HG03354 (cell line): ENCODE measurements at regions not wholly inside any gene's neighbourhood (a gene's known extent, or its start where the extent isn't known, plus 50 kb on each side); places are given as distances from the start of the nearest gene placed in this dataset.

Source experiments
- ATAC-seq: cut with Tn5 transposase; IDR thresholded peaks from one replicate; pipeline ENCODE4 v1.9.1; 2021; ENCODE audit warnings: mild to moderate bottlenecking; ENCODE audit not compliant: unreplicated experiment, poor library complexity, severe bottlenecking

DNA sequence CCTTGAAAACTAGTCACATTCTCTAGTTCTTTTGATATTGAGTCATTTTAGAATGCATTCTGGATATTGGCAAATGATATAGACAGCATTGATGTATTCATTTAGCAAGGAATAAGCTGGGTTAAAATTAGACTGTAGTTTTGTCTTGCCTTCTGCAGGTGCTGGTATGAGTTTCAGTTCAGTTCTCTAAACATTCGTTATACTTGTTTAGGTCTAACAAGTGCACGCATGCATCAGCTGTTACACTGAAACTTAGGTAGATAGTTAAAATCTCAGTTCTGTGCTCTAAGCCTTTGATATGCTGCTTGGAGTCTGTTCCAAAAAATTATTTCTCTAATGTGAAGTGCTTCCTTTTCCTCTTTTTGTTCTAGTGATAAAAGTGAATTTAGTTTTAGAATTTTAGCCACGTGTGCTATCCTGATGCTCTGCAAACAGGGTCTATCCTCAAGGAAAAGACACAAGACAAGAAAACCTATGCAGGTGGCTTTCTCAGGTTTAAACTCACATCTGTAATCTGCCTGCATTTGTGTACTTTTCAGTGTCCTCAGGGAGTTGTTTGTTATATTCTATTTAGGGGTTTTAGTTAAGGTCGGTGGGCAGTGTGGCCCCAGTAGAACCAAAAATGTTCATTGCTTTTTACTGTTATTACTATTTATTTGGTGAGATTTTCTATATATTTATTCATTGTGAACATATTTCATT lies 409.0 kb downstream of the CDC14C start:
- peak; percentile 69 for ATAC-seq

DNA sequence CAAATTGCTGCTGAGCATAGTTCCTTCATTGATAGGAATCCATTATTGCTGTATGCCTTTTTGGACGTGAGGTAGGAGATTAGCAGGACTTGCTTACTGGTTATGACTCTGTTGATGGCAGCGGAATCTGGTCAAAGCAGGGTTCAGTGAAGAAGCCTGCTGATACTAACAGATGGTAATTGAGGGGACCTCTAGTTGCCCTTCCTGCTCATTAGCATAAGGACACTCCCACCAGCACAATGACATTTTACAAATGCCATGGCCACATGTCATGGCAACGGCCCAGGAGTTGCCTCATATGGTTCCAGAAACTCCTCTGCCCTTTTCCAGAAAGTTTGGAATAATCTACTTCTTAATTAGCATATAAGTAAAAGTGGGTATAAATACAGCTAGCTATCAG lies 417.5 kb downstream of the CDC14C start:
- ATAC-seq, result no peak

DNA sequence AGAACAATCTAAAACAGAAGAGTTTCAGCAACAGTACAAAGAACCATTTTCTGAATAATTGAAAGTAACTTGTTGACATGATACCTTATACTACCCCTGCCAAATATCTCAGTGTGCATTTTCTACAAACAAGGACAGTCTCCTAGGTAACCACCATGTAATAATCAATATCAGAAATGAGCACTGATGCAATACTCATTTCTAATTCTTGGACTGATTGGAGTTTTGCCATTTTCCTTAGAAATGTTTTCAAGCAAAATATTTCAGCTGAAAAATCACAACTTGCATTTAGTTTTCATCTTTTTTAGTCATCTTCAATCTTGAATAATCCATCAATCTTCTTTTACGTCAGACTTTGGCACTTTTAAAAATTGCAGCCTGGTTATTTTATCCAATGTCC lies 420.2 kb downstream of the CDC14C start:
- no peak for ATAC-seq

DNA sequence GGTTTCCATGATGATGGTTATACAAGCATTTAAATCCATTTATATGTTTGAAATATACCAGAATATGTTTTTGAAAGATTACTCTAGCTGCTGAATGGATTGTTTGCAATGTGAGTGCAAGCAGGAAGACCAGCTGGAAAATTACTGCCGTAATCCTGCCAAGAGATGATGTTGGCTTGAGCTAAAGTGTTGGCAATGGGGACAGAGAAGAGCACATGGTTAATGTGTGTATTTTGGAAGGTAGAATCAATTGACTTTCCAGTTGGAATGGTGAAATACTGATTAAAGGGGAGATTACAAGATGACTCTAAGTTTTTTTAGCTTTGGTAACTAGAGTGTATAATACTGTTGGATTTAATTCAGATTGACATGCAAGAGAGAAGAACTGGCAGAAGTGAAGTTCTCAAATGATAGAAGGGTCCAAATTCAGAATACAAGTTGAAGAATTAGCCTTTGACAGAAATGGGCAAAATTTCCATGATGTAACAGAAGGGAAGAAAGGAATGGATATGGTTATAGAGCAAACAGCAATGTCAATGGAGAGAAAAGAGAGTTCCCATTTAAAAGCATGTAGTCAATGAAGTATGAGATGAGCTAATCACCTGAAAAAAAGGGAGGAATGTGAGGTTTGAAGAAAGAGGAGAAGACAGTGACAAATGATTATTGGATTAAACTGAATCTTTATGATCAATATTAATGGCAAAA lies 422.0 kb downstream of the CDC14C start:
- no peak for ATAC-seq

DNA sequence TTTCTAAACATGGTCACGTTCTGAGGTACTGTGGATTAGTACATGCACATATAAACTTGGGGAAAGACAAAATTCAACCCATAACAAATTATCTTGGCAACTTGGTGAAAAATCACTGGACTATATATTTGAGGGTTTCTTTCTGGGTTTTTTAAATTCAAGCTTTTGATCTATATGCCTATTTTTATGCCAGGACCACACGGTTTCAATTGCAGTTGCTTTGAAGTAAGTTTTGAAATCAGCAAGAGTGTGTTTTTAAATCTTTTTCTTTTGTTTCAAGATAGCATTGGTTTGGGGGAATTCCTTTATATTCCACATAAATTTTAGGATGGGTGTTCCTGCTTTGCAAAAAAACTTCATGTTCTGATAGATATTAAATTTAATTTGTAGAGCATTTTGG lies 406.4 kb upstream of the VWC2 start:
- no peak for ATAC-seq

DNA sequence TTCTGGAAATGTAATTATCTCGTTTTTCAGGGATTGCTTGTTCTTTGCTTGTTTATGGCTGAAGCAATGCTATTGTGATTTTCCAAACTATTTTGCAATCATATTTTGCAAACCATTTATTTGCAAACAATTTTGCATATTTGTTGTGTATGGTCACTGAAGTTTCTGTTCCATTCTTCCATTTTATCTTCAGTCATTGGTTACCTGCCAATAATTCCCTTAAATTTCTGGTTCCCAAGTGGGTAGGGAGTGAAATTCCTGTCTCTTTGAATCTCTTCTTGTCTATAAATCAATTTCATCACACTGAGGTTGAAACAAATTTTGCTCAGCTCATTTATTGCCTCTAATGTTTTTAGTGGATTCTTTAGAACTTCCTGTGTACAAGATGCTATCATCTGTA lies 401.7 kb upstream of the VWC2 start:
- no peak for ATAC-seq

DNA sequence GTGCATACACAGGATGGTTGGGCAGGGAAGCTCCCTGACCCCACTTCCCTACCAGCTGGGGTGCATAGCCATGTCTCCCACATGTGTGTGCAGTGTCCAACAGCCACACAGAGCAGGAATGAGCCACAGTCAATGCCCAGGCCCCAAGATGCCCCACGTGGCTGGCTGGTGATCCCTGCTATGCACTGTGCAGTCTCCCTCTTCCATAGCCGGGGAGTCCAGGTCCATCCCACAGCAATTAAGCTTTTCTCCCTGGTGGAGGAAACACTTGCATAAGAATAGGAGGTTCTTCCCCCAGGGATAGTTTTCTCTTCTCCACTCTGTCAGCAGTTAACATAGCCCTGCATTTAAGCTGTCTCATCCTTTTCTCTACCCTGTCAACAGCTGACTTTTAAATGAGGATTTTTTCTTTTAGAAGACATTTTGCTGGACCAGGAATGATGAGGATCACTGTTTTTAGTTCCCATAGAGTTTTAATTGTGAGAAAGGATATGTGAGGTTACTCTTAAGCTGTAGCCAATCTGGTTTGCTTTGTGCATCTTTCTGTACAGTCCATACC lies 396.5 kb upstream of the VWC2 start:
- ATAC-seq, result no peak

DNA sequence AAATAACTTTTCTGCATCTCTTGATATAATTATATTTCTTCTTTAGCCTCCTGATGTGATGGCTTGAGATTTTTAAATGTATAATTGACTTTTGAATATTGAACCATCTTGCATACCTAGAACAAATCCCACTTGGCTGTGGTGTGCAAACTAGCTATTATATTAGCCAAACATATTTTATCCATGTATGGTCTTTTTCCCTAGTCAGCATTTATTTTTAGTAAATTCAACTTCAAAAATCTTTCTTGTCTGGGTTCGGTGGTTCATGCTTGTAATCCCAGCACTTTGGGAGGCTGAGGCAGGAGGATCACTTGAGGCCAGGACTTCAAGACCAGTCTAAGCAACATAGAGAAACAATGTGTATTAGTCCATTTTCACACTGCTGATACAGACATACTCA lies 386.6 kb upstream of the VWC2 start:
- ATAC-seq, result no peak

DNA sequence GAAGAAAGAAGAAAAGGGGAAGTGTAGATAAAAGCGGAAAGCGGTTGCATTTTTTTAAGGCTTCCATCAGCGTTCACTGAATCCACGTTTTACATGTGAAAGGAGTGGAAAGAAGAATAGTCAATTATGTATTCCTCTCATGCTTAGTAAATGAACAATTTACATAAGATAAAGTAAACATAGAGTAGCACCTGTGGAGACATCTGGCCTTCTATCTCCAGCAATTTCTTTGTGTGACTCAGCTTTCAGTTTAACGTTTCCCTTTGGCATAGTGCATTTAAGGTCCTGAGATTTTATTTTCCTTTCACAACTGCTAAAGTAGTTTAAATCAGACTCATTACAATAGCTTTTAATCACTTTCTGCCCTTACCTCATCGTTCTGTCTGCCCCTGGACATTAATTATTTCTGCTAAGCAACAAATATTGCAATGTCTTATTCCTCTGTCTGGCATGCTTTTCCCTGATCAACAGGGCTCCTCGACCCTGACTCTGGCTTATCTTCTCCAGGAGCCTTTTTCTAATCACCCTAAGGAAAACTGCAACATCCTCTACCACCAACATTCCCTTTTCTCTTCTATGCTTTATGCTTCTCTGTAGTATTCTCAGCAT lies 383.5 kb upstream of the VWC2 start:
- ATAC-seq, result no peak

DNA sequence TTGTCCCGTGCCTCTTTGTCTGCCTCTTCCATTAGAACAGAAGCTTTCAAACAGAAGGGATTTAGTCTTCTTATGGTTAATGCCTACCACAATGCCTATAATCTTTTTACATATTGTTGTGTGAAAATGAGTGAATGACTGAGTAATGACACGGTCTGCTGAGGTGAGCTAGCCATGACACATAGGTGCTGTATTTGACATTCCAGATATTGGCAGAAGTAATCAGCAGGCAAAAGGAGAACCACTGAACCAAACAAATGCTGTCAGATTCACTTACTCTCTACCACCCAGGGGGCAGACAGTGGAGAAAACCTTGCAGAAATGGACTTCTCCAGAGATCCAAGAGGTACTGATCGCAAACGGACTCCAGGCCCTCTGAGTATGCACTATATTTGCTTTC lies 377.2 kb upstream of the VWC2 start:
- ATAC-seq, result no peak

DNA sequence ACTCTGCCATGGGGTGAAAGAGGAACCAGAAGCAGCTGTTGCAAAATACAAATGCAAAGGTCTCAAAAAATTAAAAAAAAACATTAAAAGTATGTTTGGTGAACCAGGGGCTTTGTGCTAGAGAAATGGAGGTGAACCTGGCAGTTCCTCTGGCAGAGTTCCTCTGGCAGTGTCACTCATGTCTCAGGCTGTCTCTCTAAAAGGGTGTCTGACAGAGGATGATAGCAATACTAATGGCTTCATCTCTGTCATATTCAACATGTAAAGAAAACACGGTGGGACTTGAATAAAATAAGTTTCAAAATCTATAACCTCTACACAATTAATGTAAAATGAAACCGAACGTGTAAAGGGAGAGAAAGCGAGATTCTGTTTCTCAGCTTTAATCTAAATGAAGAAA lies 375.7 kb upstream of the VWC2 start:
- no peak for ATAC-seq

DNA sequence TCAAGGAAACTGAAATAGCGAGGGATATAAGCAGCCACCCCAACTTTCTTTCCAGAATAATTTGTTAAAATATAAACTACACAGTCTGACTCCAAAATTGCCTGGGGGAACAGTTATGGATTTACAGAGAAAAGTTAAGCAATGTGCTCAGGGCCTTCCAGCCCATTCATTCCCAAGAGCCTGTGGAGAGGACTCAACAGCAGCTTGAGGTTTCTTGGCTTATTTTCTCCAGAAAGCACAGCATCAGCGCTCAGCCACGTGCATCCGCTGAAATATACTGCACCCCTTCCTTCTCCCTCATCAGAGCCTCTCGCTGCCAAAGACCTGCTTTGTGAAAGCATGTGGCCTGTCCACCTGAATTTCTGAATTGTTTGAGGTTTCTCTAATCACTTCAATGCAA lies 375.2 kb upstream of the VWC2 start:
- no peak for ATAC-seq

DNA sequence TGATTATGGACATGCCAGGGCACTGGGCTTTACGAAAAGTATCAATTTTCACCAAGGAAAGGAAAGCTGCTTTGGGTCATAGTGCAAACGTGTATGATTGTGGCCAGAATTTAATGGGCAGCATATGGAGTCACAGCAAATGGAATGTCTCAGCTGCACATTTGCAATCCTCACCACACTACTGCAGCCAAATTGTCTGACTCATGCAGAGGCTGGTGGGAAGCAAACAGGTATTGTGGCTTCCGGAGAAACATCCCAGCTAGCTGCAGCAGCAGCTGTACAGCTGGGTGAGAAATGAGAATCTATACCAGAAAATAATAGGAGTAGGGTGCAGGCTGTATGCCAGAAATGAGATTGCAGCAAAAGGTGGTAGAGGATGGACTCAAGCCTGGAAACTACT lies 374.7 kb upstream of the VWC2 start:
- no peak for ATAC-seq

DNA sequence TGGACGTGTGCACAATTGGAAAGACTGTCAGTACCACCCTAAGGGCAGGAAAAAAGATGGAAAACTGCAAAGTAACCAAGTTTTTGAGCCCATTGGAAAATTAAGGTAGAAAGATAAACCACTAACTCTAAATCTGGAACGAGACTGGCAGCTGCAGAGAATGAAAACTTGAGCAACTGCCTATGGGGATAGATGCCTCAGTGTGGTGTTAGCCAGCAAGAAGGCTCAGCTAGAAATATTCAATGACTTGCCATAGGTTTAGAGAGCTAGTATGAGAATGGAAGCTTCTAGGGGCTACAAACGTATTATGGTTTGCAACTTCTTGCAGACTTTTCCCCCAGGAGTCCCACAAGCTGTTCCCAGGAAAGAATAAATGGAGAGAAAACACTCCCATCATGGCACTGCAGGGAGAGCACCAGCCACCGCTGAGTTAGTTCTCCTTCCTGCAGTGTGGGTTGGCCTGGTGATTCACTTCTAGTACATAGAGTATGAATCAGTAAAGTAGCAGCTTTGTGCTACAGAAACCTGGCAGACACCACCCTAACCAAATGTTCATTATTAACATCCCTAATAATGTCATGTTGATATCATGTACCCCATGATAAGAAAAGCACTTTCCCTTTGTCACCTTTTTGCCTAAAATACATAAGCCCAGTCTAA lies 372.4 kb upstream of the VWC2 start:
- no peak for ATAC-seq

DNA sequence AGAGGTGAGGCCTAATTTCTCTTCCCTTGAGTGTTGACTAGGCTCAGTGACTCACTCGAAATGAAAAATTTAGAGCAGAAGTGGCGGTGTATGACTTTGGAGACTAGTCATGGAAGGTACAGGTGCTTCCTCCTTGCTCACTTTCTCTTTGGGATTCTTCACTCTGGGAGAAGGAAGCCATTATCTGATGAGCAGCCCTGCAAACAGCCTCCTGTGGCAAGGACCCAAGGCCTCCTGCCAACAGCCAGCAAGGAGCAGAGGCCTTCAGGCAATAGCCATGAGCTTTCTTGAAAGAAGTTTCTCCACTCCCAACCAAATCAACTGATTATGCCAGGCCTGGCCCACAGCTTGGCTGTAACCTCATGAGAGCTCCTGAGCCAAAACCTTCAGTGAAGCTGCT lies 369.6 kb upstream of the VWC2 start:
- ATAC-seq, result no peak

DNA sequence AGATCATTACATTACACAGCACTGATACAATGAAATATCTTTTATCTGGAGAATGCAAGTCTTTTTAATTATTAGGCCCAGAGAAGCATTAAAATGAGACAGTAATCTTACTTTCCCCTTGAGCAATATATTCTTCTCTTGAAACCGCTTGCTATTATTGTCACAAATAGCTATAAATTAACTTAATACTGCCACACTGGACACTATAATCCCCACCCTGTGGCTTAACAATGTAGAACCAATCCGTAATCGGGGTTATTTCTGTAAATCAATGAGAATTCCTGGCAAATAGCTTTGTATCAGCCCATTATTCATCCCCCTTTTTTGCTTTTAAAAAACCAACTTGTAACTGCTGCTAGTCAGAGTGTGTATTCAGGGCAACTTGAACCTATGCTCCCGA lies 366.2 kb upstream of the VWC2 start:
- no peak for ATAC-seq

DNA sequence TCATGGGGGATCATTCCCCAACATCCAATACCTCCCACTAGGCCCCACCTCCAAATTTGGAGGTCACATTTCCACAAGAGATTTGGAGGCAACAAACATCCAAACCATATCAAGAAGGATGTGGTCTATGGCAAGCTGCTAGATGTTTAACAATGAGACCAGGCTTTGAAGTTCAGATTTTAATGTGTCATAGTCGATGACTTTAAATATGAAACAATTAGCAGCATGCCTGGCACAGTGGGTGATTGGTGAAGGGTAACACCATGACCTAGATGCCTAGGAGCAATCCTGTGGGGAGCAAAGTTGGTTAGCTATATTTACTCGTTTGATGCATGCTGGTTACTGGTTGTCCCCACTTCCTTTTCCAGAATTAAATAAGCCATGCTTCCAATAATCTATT lies 356.4 kb upstream of the VWC2 start:
- no peak for ATAC-seq

DNA sequence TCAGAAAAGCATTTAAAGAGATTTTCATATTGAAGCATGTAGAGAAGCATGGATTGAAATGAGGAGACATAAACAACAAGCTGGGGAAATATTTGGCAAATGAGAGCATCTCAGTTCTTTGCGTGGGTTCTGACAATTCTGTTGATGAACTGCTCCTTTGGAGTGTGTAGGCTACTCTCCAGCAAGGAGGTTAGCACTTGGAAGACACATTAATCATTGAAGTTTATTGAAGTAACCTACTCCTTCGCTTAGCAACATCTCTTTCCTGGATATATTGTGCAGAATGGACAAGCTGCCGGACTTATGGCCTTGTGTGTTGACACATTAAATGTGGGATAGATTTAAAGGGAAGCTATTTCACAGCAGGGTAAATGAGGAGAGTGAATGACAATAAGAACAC lies 354.5 kb upstream of the VWC2 start:
- no peak for ATAC-seq

DNA sequence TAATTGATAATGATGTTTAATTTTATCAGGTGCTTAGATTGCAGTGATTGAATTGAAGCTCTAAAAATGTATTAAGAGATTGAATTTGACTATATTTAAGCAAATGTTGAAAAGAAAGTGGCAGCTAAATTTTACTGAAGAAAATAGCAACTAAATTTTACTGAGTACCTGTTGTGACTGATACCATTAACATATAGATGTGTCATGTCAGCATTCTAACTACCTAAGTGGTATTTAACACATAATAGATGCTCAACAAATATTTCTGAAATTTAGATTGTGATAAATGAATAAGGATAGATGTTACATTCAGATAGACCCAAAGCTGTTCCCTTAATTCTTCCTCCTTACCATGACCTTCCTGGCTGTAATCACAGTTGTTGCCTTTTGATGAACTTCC lies 350.9 kb upstream of the VWC2 start:
- no peak for ATAC-seq

DNA sequence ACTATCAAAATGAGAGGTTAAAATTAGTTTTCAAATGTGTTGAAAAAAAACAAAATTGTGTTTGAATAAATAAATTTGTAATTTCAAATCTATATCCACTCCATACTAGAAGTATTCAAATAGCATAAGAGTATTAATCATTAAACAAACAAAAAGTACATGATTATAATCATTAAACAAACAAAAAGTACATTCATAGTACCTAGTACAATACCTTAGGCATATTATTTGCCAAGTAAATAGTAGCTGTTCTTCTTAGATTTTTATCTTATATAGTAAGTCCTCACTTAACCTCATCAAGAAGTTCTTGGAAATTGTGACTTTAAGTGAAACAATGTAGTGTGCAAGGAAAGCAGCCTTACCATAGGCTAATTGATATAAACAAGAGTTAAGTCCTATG lies 349.3 kb upstream of the VWC2 start:
- ATAC-seq, result no peak
